GM19240 (cell line): ENCODE measurements at regions not wholly inside any gene's neighbourhood (a gene's known extent, or its start where the extent isn't known, plus 50 kb on each side); places are given as distances from the start of the nearest gene placed in this dataset.
"Not testable (repeated sequence)": the region's sequence is repeated elsewhere in the genome, so short reads cannot be mapped to it uniquely, and the experiment has no call there.

Experiments
- DNase-seq: peaks from one replicate; pipeline ENCODE4 v3.0.0; 2011; ENCODE audit warnings: low spot score; ENCODE audit not compliant: insufficient read length

- no peak for DNase-seq
Measured at GRCh38 chr3:30465454-30465853, 140.9 kb upstream of the TGFBR2 start.

- no peak for DNase-seq
Measured at GRCh38 chr3:30467596-30468238, 138.7 kb upstream of the TGFBR2 start.

GRCh38 chr3:30469133-30469532, 137.3 kb upstream of the TGFBR2 start:
- DNase-seq: no peak

GRCh38 chr3:30470496-30470895, 135.9 kb upstream of the TGFBR2 start:
- DNase-seq: no peak

- DNase-seq: no peak
Measured at GRCh38 chr3:30471066-30471465, 135.3 kb upstream of the TGFBR2 start.

- no peak for DNase-seq
Measured at GRCh38 chr3:30471796-30472489, 134.5 kb upstream of the TGFBR2 start.

GRCh38 chr3:30473374-30474051, 132.9 kb upstream of the TGFBR2 start:
- no peak for DNase-seq

GRCh38 chr3:30474371-30474770, 132.0 kb upstream of the TGFBR2 start:
- DNase-seq: no peak

GRCh38 chr3:30475038-30475808, 131.2 kb upstream of the TGFBR2 start:
- no peak for DNase-seq

- DNase-seq: no peak
Measured at GRCh38 chr3:30475809-30476178, 130.6 kb upstream of the TGFBR2 start.

GRCh38 chr3:30476368-30477084, 129.9 kb upstream of the TGFBR2 start:
- no peak for DNase-seq

- DNase-seq: no peak
Measured at GRCh38 chr3:30477149-30477921, 129.1 kb upstream of the TGFBR2 start.

- not testable (repeated sequence) for DNase-seq
Measured at GRCh38 chr3:30479737-30480136, 126.7 kb upstream of the TGFBR2 start.

- DNase-seq: not testable (repeated sequence)
Measured at GRCh38 chr3:30480156-30480555, 126.2 kb upstream of the TGFBR2 start.

GRCh38 chr3:30480587-30480986, 125.8 kb upstream of the TGFBR2 start:
- no peak for DNase-seq

- DNase-seq: no peak
Measured at GRCh38 chr3:30481241-30481640, 125.2 kb upstream of the TGFBR2 start.

- DNase-seq: not testable (repeated sequence)
Measured at GRCh38 chr3:30484229-30484628, 122.2 kb upstream of the TGFBR2 start.

GRCh38 chr3:30486368-30486767, 120.0 kb upstream of the TGFBR2 start:
- no peak for DNase-seq

- no peak for DNase-seq
Measured at GRCh38 chr3:30488070-30488756, 118.2 kb upstream of the TGFBR2 start.
